IPS-NIHi11 (cell line): ENCODE measurements at regions not wholly inside any gene's neighbourhood (a gene's known extent, or its start where the extent isn't known, plus 50 kb on each side); places are given as distances from the start of the nearest gene placed in this dataset.
"Not testable (repeated sequence)": the region's sequence is repeated elsewhere in the genome, so short reads cannot be mapped to it uniquely, and the experiment has no call there.

ENCODE experiments used
- DNase-seq: peaks from one replicate; pipeline ENCODE4 v3.0.0; 2012; ENCODE audit warnings: mixed read lengths, low spot score

GRCh38 chr12:5264006-5264405 is 167.9 kb upstream of the NTF3 start:
- DNase-seq = no peak

- DNase-seq = no peak
These were observed 164.1 kb upstream of the NTF3 start for GRCh38 chr12:5267603-5268423.

- no peak for DNase-seq
These were observed 163.3 kb upstream of the NTF3 start for GRCh38 chr12:5268424-5269210.

GRCh38 chr12:5269846-5270245 is 162.1 kb upstream of the NTF3 start:
- no peak for DNase-seq

- DNase-seq = no peak
These were observed 159.7 kb upstream of the NTF3 start for GRCh38 chr12:5272018-5272785.

- DNase-seq = no peak
These were observed 158.2 kb upstream of the NTF3 start for GRCh38 chr12:5273709-5274108.

GRCh38 chr12:5276327-5276880 is 155.5 kb upstream of the NTF3 start:
- DNase-seq = no peak

- DNase-seq = no peak
These were observed 151.8 kb upstream of the NTF3 start for GRCh38 chr12:5280086-5280485.

GRCh38 chr12:5290368-5290767 is 141.5 kb upstream of the NTF3 start:
- DNase-seq = not testable (repeated sequence)

- no peak for DNase-seq
These were observed 139.3 kb upstream of the NTF3 start for GRCh38 chr12:5292651-5293050.

GRCh38 chr12:5293773-5294172 is 138.1 kb upstream of the NTF3 start:
- DNase-seq = no peak

GRCh38 chr12:5294274-5295070 is 137.4 kb upstream of the NTF3 start:
- no peak for DNase-seq

GRCh38 chr12:5295151-5295550 is 136.8 kb upstream of the NTF3 start:
- no peak for DNase-seq

GRCh38 chr12:5295996-5296395 is 135.9 kb upstream of the NTF3 start:
- no peak for DNase-seq

GRCh38 chr12:5301539-5301938 is 130.4 kb upstream of the NTF3 start:
- DNase-seq = no peak

GRCh38 chr12:5305425-5305824 is 126.5 kb upstream of the NTF3 start:
- no peak for DNase-seq

- no peak for DNase-seq
These were observed 125.9 kb upstream of the NTF3 start for GRCh38 chr12:5305886-5306545.

GRCh38 chr12:5307065-5307464 is 124.8 kb upstream of the NTF3 start:
- no peak for DNase-seq

GRCh38 chr12:5308216-5308615 is 123.7 kb upstream of the NTF3 start:
- DNase-seq = no peak

GRCh38 chr12:5308996-5309395 is 122.9 kb upstream of the NTF3 start:
- no peak for DNase-seq

- DNase-seq = no peak
These were observed 122.3 kb upstream of the NTF3 start for GRCh38 chr12:5309654-5310053.
